ENCODE measurements at regions not wholly inside any gene's neighbourhood (a gene's known extent, or its start where the extent isn't known, plus 50 kb on each side); places are given as distances from the start of the nearest gene placed in this dataset.

GRCh38 chr22:48889887-48890692 lies 937.6 kb downstream of the BRD1 start:
- no peak for TF ChIP-seq CTCF (IDR thresholded peaks at IDR 0.05; ENCODE audit: low read depth, low read length, missing control alignments)
- no peak for DNase-seq (ENCODE audit: low read depth)
- no peak overlapping the region for H3K4me3 ChIP-seq (ENCODE audit: low read depth, low read length)

- DNase-seq (ENCODE audit: low read depth), result no peak
- no peak for TF ChIP-seq CTCF (IDR thresholded peaks at IDR 0.05; ENCODE audit: low read depth, low read length, missing control alignments)
- H3K4me3 ChIP-seq (ENCODE audit: low read depth, low read length), result no peak overlapping the region
Measured at GRCh38 chr22:48889209-48889830, 938.4 kb downstream of the BRD1 start.

GRCh38 chr22:48888466-48889208 lies 939.0 kb downstream of the BRD1 start:
- no peak for TF ChIP-seq CTCF (IDR thresholded peaks at IDR 0.05; ENCODE audit: low read depth, low read length, missing control alignments)
- H3K4me3 ChIP-seq (ENCODE audit: low read depth, low read length), result no peak overlapping the region
- no peak for DNase-seq (ENCODE audit: low read depth)

GRCh38 chr22:48887394-48888332 lies 940.0 kb downstream of the BRD1 start:
- TF ChIP-seq CTCF (IDR thresholded peaks at IDR 0.05; ENCODE audit: low read depth, low read length, missing control alignments), result no peak
- DNase-seq (ENCODE audit: low read depth), result no peak
- H3K4me3 ChIP-seq (ENCODE audit: low read depth, low read length), result no peak overlapping the region

- H3K4me3 ChIP-seq (ENCODE audit: low read depth, low read length), result no peak overlapping the region
- DNase-seq (ENCODE audit: low read depth), result no peak
- TF ChIP-seq CTCF (IDR thresholded peaks at IDR 0.05; ENCODE audit: low read depth, low read length, missing control alignments), result no peak
Measured at GRCh38 chr22:48886604-48887393, 940.9 kb downstream of the BRD1 start.

- no peak for TF ChIP-seq CTCF (IDR thresholded peaks at IDR 0.05; ENCODE audit: low read depth, low read length, missing control alignments)
- no peak for DNase-seq (ENCODE audit: low read depth)
- H3K4me3 ChIP-seq (ENCODE audit: low read depth, low read length), result no peak overlapping the region
Measured at GRCh38 chr22:48885919-48886305, 941.8 kb downstream of the BRD1 start.
